Gastrocnemius medialis (tissue), 4 donors: ENCODE measurements at regions not wholly inside any gene's neighbourhood (a gene's known extent, or its start where the extent isn't known, plus 50 kb on each side); places are given as distances from the start of the nearest gene placed in this dataset.
"Not testable (repeated sequence)": the region's sequence is repeated elsewhere in the genome, so short reads cannot be mapped to it uniquely, and the experiment has no call there.

ENCODE experiments used
- ATAC-seq, 2 donors: fragments of 150-250 bp; one replicate each; pipeline ENCODE4 v1.9.1; 2016
- DNase-seq, 2 donors: peaks; one replicate each; pipeline ENCODE4 v3.0.0-alpha.2; 2019
- H3K27ac ChIP-seq, 4 donors: fragments of 200-600 bp; sonication (generic); 1 replicate in 1 of 4; 2 replicates in 3 of 4; pipeline ENCODE4 v1.5.1; 2016 to 2018; ENCODE audit warnings: mild to moderate bottlenecking in 2 of 4, moderate library complexity in 1 of 4
- H3K27me3 ChIP-seq, 3 donors: fragments of 200-600 bp; sonication (generic) in 2 of 3; 1 replicate in 1 of 3; 2 replicates in 2 of 3; pipeline versions ENCODE4 v1.5.1 to v1.6.0; 2016 to 2019; ENCODE audit warnings: mild to moderate bottlenecking in 1 of 3, moderate library complexity in 1 of 3
- H3K36me3 ChIP-seq, 2 donors: fragments of 200-600 bp; sonication (generic) in 1 of 2; one replicate each; pipeline ENCODE4 v1.5.1; 2017 to 2018
- H3K4me1 ChIP-seq, 2 donors: fragments of 200-600 bp; sonication (generic) in 1 of 2; one replicate each; pipeline ENCODE4 v1.5.1; 2016 to 2017; ENCODE audit warnings: mild to moderate bottlenecking in 2 of 2
- H3K4me3 ChIP-seq, 4 donors: fragments of 200-600 bp; sonication (generic) in 3 of 4; 1 replicate in 1 of 4; 2 replicates in 3 of 4; pipeline ENCODE4 v1.5.1; 2016 to 2019; ENCODE audit warnings: mild to moderate bottlenecking in 2 of 4
- H3K9me3 ChIP-seq, 3 donors: fragments of 200-600 bp; sonication (generic) in 2 of 3; 1 replicate in 1 of 3; 2 replicates in 2 of 3; pipeline ENCODE4 v1.5.1; 2016 to 2019
- CTCF ChIP-seq, 5 experiments: fragments of 450-650 bp in 3 of 5; fragments of 200-600 bp in 2 of 5; sonication (generic) in 2 of 5; IDR thresholded peaks in 4 of 5; conservative IDR thresholded peaks in 1 of 5; 1 replicate in 4 of 5; 2 replicates in 1 of 5; pipeline ENCODE4 v1.5.1; 2016 to 2019; ENCODE audit warnings: antibody characterized with exemption in 5 of 5, mild to moderate bottlenecking in 3 of 5, moderate library complexity in 3 of 5
- POLR2A ChIP-seq, 2 donors: fragments of 450-650 bp; IDR thresholded peaks; one replicate each; pipeline ENCODE4 v1.6.1; 2017; ENCODE audit warnings: antibody characterized with exemption in 2 of 2, mild to moderate bottlenecking in 2 of 2, moderate library complexity in 2 of 2
- in situ Hi-C, 4 donors: fragments of 200-750 bp; cut with MboI; loops; one replicate each; pipeline versions ENCODE4 v1.15.0 to v1.8.0; 2017; ENCODE audit warnings: low sequenced_read_pairs in 4 of 4
- intact Hi-C: fragments of 100-400 bp; cut with DNase I; formaldehyde crosslinking; loops from one replicate; pipeline ENCODE4 v1.15.1; 2023; ENCODE audit warnings: low total_unique reads

- intact Hi-C loops, result no loop called here
- Histone ChIP-seq H3K36me3 (no peaks in the 10 kb centered on the region), H3K9me3 (no peaks in the 10 kb centered on the region), H3K4me3 (no peak overlapping the region), H3K27me3 (no peaks in the 10 kb centered on the region), H3K27ac (no peak overlapping the region), H3K4me1 (no peaks in the 10 kb centered on the region)
- in situ Hi-C loops, result no loop called here
- DNase-seq (no peak), ATAC-seq (no peak)
- TF ChIP-seq CTCF (IDR thresholded peaks at IDR 0.05 in 4 of 5, conservative IDR thresholded peaks at IDR 0.05 in 1 of 5) (no peak), POLR2A (IDR thresholded peaks at IDR 0.05) (no peak)
Measured at GRCh38 chr2:183477296-183477695, 353.1 kb downstream of the NUP35 start.

GRCh38 chr2:183478941-183479595 lies 354.8 kb downstream of the NUP35 start:
- H3K27me3 ChIP-seq, H3K4me3 ChIP-seq, H3K36me3 ChIP-seq, in situ Hi-C loops, DNase-seq, ATAC-seq, H3K4me1 ChIP-seq, intact Hi-C loops, H3K27ac ChIP-seq, H3K9me3 ChIP-seq: not testable (repeated sequence)

GRCh38 chr2:183487326-183487725 lies 363.1 kb downstream of the NUP35 start:
- Histone ChIP-seq H3K36me3 (no peaks in the 10 kb centered on the region), H3K27ac (no peak overlapping the region), H3K4me1 (peaks cover 4 to 9% of the 10 kb centered on the region in 2 donors), H3K27me3 (no peaks in the 10 kb centered on the region), H3K4me3 (no peak overlapping the region), H3K9me3 (no peaks in the 10 kb centered on the region)
- intact Hi-C loops, result no loop called here
- ATAC-seq (no peak), DNase-seq (no peak)
- in situ Hi-C loops, result no loop called here
- TF ChIP-seq POLR2A (IDR thresholded peaks at IDR 0.05), result no peak

GRCh38 chr2:183488421-183488820 lies 364.2 kb downstream of the NUP35 start:
- ATAC-seq (no peak), DNase-seq (no peak)
- Histone ChIP-seq H3K4me3 (no peak overlapping the region), H3K4me1 (peaks cover 4 to 9% of the 10 kb centered on the region in 2 donors), H3K27me3 (no peaks in the 10 kb centered on the region), H3K27ac (no peak overlapping the region), H3K9me3 (no peaks in the 10 kb centered on the region), H3K36me3 (no peaks in the 10 kb centered on the region)
- TF ChIP-seq CTCF (IDR thresholded peaks at IDR 0.05 in 4 of 5, conservative IDR thresholded peaks at IDR 0.05 in 1 of 5) (no peak), POLR2A (IDR thresholded peaks at IDR 0.05) (no peak)
- intact Hi-C loops (no loop called here), in situ Hi-C loops (no loop called here)

- no peak overlapping the region for H3K4me3 ChIP-seq
- H3K27me3 ChIP-seq, result no peaks in the 10 kb centered on the region
- H3K27ac ChIP-seq, result no peak overlapping the region
- DNase-seq (no peak), ATAC-seq (no peak)
- in situ Hi-C loops (no loop called here), intact Hi-C loops (no loop called here)
- H3K9me3 ChIP-seq, result no peaks in the 10 kb centered on the region
- no peaks in the 10 kb centered on the region for H3K36me3 ChIP-seq
- TF ChIP-seq POLR2A (IDR thresholded peaks at IDR 0.05) (no peak), CTCF (IDR thresholded peaks at IDR 0.05 in 4 of 5, conservative IDR thresholded peaks at IDR 0.05 in 1 of 5) (no peak)
- H3K4me1 ChIP-seq, result peaks cover 4 to 9% of the 10 kb centered on the region in 2 donors
Measured at GRCh38 chr2:183490489-183490888, 366.2 kb downstream of the NUP35 start.

- no peaks in the 10 kb centered on the region for H3K27me3 ChIP-seq
- peak; percentile 44 to 58 for ATAC-seq
- H3K4me1 ChIP-seq, result peaks cover 4 to 9% of the 10 kb centered on the region in 2 donors
- H3K27ac ChIP-seq, result no peak overlapping the region
- in situ Hi-C loops, result no loop called here
- intact Hi-C loops, result no loop called here
- H3K36me3 ChIP-seq, result no peaks in the 10 kb centered on the region
- H3K9me3 ChIP-seq, result no peaks in the 10 kb centered on the region
- DNase-seq, result no peak
- H3K4me3 ChIP-seq, result no peak overlapping the region
- TF ChIP-seq CTCF (IDR thresholded peaks at IDR 0.05 in 4 of 5, conservative IDR thresholded peaks at IDR 0.05 in 1 of 5) (no peak), POLR2A (IDR thresholded peaks at IDR 0.05) (no peak)
Measured at GRCh38 chr2:183490914-183491313, 366.7 kb downstream of the NUP35 start.
